Esophagus squamous epithelium (tissue), 4 donors: ENCODE measurements at regions not wholly inside any gene's neighbourhood (a gene's known extent, or its start where the extent isn't known, plus 50 kb on each side); places are given as distances from the start of the nearest gene placed in this dataset.

Experiments used
- CTCF ChIP-seq, 6 experiments: fragments of 450-650 bp in 4 of 6; fragments of 200-600 bp in 2 of 6; sonication (generic) in 2 of 6; IDR thresholded peaks; one replicate each; pipeline ENCODE4 v1.5.1; 2016 to 2019; ENCODE audit warnings: antibody characterized with exemption in 6 of 6, mild to moderate bottlenecking in 4 of 6, moderate library complexity in 4 of 6
- POLR2A ChIP-seq, 4 donors: fragments of 450-650 bp; IDR thresholded peaks; one replicate each; pipeline ENCODE4 v1.6.1; 2017; ENCODE audit warnings: antibody characterized with exemption in 4 of 4, mild to moderate bottlenecking in 4 of 4, moderate library complexity in 3 of 4

- TF ChIP-seq CTCF (IDR thresholded peaks at IDR 0.05) (no peak), POLR2A (IDR thresholded peaks at IDR 0.05) (no peak)
Measured at GRCh38 chr9:129340427-129341170, 162.5 kb upstream of the IER5L start.
